Smooth muscle cell (in vitro differentiated cells): ENCODE measurements at regions not wholly inside any gene's neighbourhood (a gene's known extent, or its start where the extent isn't known, plus 50 kb on each side); places are given as distances from the start of the nearest gene placed in this dataset.
"Not testable (repeated sequence)": the region's sequence is repeated elsewhere in the genome, so short reads cannot be mapped to it uniquely, and the experiment has no call there.

Experiments used
- DNase-seq: peaks from one replicate; lab custom pipeline; 2025; ENCODE audit not compliant: unreplicated experiment; lab: John Stamatoyannopoulos, UW
- H2AFZ ChIP-seq: fragments of 200-600 bp; sonication (generic); 2 replicates; pipeline ENCODE4 v1.6.0; 2016; ENCODE audit warnings: antibody characterized with exemption, low read depth, mild to moderate bottlenecking
- H3F3A ChIP-seq: fragments of 200-600 bp; sonication (generic); 2 replicates; pipeline ENCODE4 v1.6.0; 2017; ENCODE audit warnings: antibody characterized with exemption, low read depth
- H3K27ac ChIP-seq: fragments of 200-600 bp; sonication (generic); 2 replicates; pipeline ENCODE4 v1.5.1; 2016; ENCODE audit warnings: low read depth, mild to moderate bottlenecking
- H3K27me3 ChIP-seq: fragments of 200-600 bp; sonication (generic); 2 replicates; pipeline ENCODE4 v1.6.1; 2016; ENCODE audit warnings: low read depth, mild to moderate bottlenecking
- H3K36me3 ChIP-seq: fragments of 200-600 bp; sonication (generic); 2 replicates; pipeline ENCODE4 v1.5.1; 2016; ENCODE audit warnings: low read depth
- H3K4me1 ChIP-seq: fragments of 200-600 bp; sonication (generic); 2 replicates; pipeline ENCODE4 v1.5.1; 2016; ENCODE audit warnings: low read depth
- H3K4me2 ChIP-seq: fragments of 200-600 bp; sonication (generic); 2 replicates; pipeline ENCODE4 v1.6.0; 2016; ENCODE audit warnings: mild to moderate bottlenecking
- H3K4me3 ChIP-seq: fragments of 200-600 bp; sonication (generic); 2 replicates; pipeline ENCODE4 v1.5.1; 2016; ENCODE audit warnings: mild to moderate bottlenecking
- H3K79me2 ChIP-seq: fragments of 200-600 bp; sonication (generic); 2 replicates; pipeline ENCODE4 v1.6.0; 2016; ENCODE audit warnings: low read depth, mild to moderate bottlenecking
- H3K9ac ChIP-seq: fragments of 200-600 bp; sonication (generic); 2 replicates; pipeline ENCODE4 v1.6.0; 2016; ENCODE audit warnings: low read depth
- H3K9me3 ChIP-seq: fragments of 200-600 bp; sonication (generic); replicated peaks from 2 replicates; pipeline ENCODE4 v1.5.1; 2016; ENCODE audit warnings: low read depth
- H4K20me1 ChIP-seq: fragments of 200-600 bp; sonication (generic); 2 replicates; pipeline ENCODE4 v1.6.0; 2016; ENCODE audit warnings: low read depth
- WGBS: methylation state at CpG from one replicate; pipeline ENCODE4 v1.1.7; 2016; ENCODE audit warnings: low lambda C conversion rate; 5-methylcytosine and 5-hydroxymethylcytosine counted together
- TF ChIP-seq, protein P1 (sequence below): fragments of 200-600 bp; sonication (generic); IDR thresholded peaks from 2 replicates; pipeline ENCODE4 v1.5.1; 2017; ENCODE audit warnings: borderline replicate concordance, mild to moderate bottlenecking, antibody characterized with exemption; ENCODE audit not compliant: insufficient read depth, poor library complexity, severe bottlenecking

DNA sequence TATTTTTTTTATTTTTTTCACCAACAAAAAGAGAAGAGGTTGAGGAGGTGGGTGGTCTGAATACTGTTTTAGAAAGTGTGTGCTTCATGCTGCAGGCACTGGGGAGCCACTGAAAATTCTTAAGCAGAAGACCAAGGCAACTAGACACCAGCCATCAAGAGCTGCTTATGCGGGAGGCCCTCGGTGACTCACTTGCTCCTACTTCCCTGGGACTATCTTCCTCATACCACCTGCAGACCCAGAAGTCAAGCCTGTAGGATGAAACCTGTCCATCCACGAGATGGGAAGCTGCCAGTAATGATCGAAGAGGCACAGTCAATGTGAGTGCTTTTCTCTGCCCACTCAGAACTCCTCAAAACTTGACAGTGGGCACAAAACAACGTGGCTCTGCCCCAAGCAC lies 125.8 kb upstream of the SLC44A1 start:
- H3K4me2 ChIP-seq = no peak overlapping the region
- H2AFZ ChIP-seq = no peak overlapping the region
- no peaks in the 10 kb centered on the region for H3K9me3 ChIP-seq
- no peaks in the 10 kb centered on the region for H3K36me3 ChIP-seq
- H3K79me2 ChIP-seq = no peaks in the 10 kb centered on the region
- no peaks in the 10 kb centered on the region for H3F3A ChIP-seq
- TF ChIP-seq, protein P1, sequence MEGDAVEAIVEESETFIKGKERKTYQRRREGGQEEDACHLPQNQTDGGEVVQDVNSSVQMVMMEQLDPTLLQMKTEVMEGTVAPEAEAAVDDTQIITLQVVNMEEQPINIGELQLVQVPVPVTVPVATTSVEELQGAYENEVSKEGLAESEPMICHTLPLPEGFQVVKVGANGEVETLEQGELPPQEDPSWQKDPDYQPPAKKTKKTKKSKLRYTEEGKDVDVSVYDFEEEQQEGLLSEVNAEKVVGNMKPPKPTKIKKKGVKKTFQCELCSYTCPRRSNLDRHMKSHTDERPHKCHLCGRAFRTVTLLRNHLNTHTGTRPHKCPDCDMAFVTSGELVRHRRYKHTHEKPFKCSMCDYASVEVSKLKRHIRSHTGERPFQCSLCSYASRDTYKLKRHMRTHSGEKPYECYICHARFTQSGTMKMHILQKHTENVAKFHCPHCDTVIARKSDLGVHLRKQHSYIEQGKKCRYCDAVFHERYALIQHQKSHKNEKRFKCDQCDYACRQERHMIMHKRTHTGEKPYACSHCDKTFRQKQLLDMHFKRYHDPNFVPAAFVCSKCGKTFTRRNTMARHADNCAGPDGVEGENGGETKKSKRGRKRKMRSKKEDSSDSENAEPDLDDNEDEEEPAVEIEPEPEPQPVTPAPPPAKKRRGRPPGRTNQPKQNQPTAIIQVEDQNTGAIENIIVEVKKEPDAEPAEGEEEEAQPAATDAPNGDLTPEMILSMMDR = no peak
- DNase-seq = no peak
- 70% methylated on average over 5 of the region's 5 CpGs for whole genome bisulfite sequencing
- H3K27me3 ChIP-seq = no peaks in the 10 kb centered on the region
- H3K4me3 ChIP-seq = no peak overlapping the region
- no peaks in the 10 kb centered on the region for H3K4me1 ChIP-seq
- H3K27ac ChIP-seq = peak overlapping the region; percentile 17
- H4K20me1 ChIP-seq = no peaks in the 10 kb centered on the region
- H3K9ac ChIP-seq = no peak overlapping the region

DNA sequence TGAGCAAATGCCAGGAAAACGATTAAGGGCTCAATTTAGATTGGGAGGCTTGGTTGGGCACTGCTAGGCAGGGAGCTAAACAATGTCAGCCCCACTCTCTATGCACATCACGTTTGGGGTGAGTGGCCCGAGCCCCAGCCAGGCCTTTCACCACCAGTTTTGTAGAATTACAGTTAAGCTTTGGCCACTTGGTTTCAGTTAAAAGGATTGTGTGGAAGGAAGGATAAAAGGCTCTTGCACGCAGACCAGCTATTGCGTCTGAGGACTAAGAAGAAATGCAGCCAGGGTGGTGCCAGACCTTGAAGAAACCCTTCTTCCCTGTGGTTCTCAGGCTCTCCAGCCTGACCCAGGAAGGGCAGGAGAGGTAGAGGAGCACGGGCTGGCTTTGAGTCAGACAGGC lies 125.3 kb upstream of the SLC44A1 start:
- H3K4me2 ChIP-seq = no peak overlapping the region
- H3K79me2 ChIP-seq = no peaks in the 10 kb centered on the region
- H4K20me1 ChIP-seq = no peaks in the 10 kb centered on the region
- H3K4me3 ChIP-seq = no peak overlapping the region
- H3K27me3 ChIP-seq = no peaks in the 10 kb centered on the region
- H3K9ac ChIP-seq = no peak overlapping the region
- no peaks in the 10 kb centered on the region for H3K9me3 ChIP-seq
- H3K36me3 ChIP-seq = no peaks in the 10 kb centered on the region
- WGBS = 49% methylated on average over 6 of the region's 6 CpGs
- H3K4me1 ChIP-seq = no peaks in the 10 kb centered on the region
- H3K27ac ChIP-seq = peak overlapping the region; percentile 17
- TF ChIP-seq, protein P1 = no peak
- no peak for DNase-seq
- H3F3A ChIP-seq = no peaks in the 10 kb centered on the region
- H2AFZ ChIP-seq = no peak overlapping the region

DNA sequence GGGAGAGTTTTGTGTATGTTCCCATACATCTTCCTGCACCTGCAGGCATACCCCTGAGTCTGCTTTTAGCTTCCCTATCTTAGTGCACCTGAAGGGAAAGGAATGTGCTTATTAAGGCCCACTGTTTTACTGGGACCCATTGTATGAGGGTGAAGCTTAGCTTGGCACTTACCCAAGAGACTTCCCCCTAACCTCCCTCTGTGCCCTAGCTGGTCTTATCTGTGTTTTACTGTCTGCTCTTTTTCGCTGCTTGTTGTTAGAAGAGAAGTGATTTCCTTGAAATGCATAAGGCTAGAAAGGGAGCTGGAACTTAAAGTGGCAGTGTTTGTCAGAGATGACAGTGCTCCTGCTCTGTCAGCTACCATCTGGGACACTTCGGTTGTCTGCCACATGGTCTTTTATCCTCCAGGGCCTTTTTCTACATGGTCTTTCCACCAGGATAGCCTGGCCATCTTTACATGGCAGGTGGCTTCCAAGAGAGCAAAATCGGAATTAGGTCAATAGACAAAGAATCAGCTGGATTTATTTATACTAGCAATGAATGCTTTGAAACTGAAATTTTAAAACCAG lies 122.5 kb upstream of the SLC44A1 start:
- H3K27me3 ChIP-seq = no peaks in the 10 kb centered on the region
- no peaks in the 10 kb centered on the region for H3K36me3 ChIP-seq
- no peak overlapping the region for H3K27ac ChIP-seq
- DNase-seq = no peak
- no peak overlapping the region for H2AFZ ChIP-seq
- H3F3A ChIP-seq = peaks cover 8% of the 10 kb centered on the region
- 76% methylated on average over 3 of the region's 3 CpGs for WGBS
- TF ChIP-seq, protein P1 = no peak
- peaks cover 9% of the 10 kb centered on the region for H3K4me1 ChIP-seq
- no peaks in the 10 kb centered on the region for H4K20me1 ChIP-seq
- no peaks in the 10 kb centered on the region for H3K9me3 ChIP-seq
- H3K4me3 ChIP-seq = no peak overlapping the region
- H3K9ac ChIP-seq = no peak overlapping the region
- H3K79me2 ChIP-seq = no peaks in the 10 kb centered on the region
- no peak overlapping the region for H3K4me2 ChIP-seq

DNA sequence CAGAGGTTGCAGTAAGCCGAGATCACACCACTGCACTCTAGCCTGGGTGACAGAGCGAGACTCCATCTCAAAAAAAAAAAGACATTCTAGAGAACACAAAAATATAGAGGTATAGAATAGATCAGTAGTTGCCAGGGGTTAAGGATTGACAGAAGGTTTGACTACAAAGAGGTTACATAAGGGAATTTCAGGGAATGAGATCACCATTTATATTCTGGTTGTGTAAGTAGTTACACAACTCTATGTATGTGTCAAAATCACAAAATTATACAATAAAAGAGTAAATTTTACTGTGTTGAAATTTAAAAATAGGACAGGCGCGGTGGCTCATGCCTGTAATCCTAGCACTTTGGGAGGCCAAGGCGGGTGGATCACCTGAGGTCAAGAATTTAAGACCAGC lies 119.9 kb upstream of the SLC44A1 start:
- WGBS = 96% methylated on average over 5 of the region's 5 CpGs
- H3K4me3 ChIP-seq, H4K20me1 ChIP-seq, H3K79me2 ChIP-seq, DNase-seq, H3K4me1 ChIP-seq, H3K27ac ChIP-seq, H3K36me3 ChIP-seq, H3K4me2 ChIP-seq, H3K9ac ChIP-seq, H3K27me3 ChIP-seq, H2AFZ ChIP-seq, H3K9me3 ChIP-seq: not testable (repeated sequence)
- H3F3A ChIP-seq = peaks cover 13% of the 10 kb centered on the region
